Glutamatergic neuron (in vitro differentiated cells): ENCODE measurements at regions not wholly inside any gene's neighbourhood (a gene's known extent, or its start where the extent isn't known, plus 50 kb on each side); places are given as distances from the start of the nearest gene placed in this dataset.

ENCODE experiments used
- DNase-seq: peaks from one replicate; pipeline ENCODE4 v3.0.0; 2022
- H3K27ac Mint-ChIP-seq: one replicate; pipeline ENCODE4 v1.8.0; 2020; ENCODE audit warnings: mild to moderate bottlenecking, mixed read lengths, inconsistent platforms; ENCODE audit not compliant: unreplicated experiment
- H3K27me3 Mint-ChIP-seq: one replicate; pipeline ENCODE4 v1.8.0; 2020; ENCODE audit warnings: mild to moderate bottlenecking, moderate library complexity, mixed read lengths, inconsistent platforms; ENCODE audit not compliant: unreplicated experiment
- H3K36me3 Mint-ChIP-seq: one replicate; pipeline ENCODE4 v1.8.0; 2020; ENCODE audit warnings: mild to moderate bottlenecking, mixed read lengths, inconsistent platforms; ENCODE audit not compliant: unreplicated experiment
- H3K4me1 Mint-ChIP-seq: one replicate; pipeline ENCODE4 v1.8.0; 2020; ENCODE audit warnings: mild to moderate bottlenecking, low read depth, mixed read lengths, inconsistent platforms; ENCODE audit not compliant: unreplicated experiment
- H3K4me3 Mint-ChIP-seq: one replicate; pipeline ENCODE4 v1.8.0; 2020; ENCODE audit warnings: mild to moderate bottlenecking, mixed read lengths, inconsistent platforms; ENCODE audit not compliant: unreplicated experiment
- H3K9me3 Mint-ChIP-seq: one replicate; pipeline ENCODE4 v1.8.0; 2020; ENCODE audit warnings: mild to moderate bottlenecking, moderate library complexity, mixed read lengths, inconsistent platforms; ENCODE audit not compliant: unreplicated experiment
- TF ChIP-seq, protein P1 (sequence below): fragments of 200-600 bp; sonication (generic); IDR thresholded peaks from one replicate; pipeline ENCODE4 v1.5.0; 2021; ENCODE audit not compliant: partially characterized antibody, unreplicated experiment

DNA sequence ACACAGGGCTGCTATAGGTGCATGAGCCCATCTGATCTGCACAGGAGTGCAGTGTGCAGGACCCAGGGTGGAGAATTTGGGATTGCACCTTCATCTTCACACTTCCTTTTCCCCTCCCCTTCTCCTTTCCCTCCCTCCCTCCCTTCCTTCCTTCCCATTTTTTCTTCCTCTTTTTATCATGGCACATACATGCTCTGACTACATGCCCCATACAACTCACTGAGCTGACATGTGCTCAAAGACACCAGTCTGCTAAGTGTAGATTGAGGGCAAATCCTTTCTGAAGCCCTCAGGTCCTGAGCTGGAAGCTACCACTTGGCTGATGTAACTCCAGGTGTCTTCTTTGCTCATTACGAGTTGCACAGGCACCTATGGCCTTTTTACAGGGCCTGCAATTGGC lies 365.3 kb upstream of the ZNF32 start:
- no peak overlapping the region for H3K4me3 Mint-ChIP-seq
- DNase-seq: no peak
- no peak overlapping the region for H3K27ac Mint-ChIP-seq
- peaks cover 15% of the 10 kb centered on the region for H3K4me1 Mint-ChIP-seq
- H3K36me3 Mint-ChIP-seq: no peaks in the 10 kb centered on the region
- peaks cover 1% of the 10 kb centered on the region for H3K27me3 Mint-ChIP-seq
- TF ChIP-seq, protein P1, sequence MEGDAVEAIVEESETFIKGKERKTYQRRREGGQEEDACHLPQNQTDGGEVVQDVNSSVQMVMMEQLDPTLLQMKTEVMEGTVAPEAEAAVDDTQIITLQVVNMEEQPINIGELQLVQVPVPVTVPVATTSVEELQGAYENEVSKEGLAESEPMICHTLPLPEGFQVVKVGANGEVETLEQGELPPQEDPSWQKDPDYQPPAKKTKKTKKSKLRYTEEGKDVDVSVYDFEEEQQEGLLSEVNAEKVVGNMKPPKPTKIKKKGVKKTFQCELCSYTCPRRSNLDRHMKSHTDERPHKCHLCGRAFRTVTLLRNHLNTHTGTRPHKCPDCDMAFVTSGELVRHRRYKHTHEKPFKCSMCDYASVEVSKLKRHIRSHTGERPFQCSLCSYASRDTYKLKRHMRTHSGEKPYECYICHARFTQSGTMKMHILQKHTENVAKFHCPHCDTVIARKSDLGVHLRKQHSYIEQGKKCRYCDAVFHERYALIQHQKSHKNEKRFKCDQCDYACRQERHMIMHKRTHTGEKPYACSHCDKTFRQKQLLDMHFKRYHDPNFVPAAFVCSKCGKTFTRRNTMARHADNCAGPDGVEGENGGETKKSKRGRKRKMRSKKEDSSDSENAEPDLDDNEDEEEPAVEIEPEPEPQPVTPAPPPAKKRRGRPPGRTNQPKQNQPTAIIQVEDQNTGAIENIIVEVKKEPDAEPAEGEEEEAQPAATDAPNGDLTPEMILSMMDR: no peak
- peaks cover 3% of the 10 kb centered on the region for H3K9me3 Mint-ChIP-seq

DNA sequence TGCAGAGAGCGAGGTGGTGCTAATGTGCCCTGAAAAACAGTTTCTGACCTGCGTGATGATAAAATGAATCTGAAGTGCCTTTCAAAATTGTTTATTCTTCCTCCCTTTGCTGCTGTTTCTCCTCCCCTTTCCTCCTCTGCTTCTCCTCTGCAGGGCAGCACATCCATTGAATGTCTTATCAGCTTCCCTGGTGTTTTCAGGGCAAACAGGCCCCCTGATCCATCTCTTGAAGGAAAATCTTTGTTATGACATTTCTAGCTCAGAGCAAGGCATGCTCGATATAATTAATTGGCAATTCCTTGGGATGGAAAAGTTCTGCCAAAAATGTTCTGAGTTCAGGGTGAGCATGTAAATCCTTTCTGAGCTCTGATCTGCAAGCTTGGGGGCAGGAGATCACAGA lies 364.2 kb upstream of the ZNF32 start:
- H3K27me3 Mint-ChIP-seq: peaks cover 1% of the 10 kb centered on the region
- no peak overlapping the region for H3K27ac Mint-ChIP-seq
- no peaks in the 10 kb centered on the region for H3K36me3 Mint-ChIP-seq
- TF ChIP-seq, protein P1: no peak
- H3K4me3 Mint-ChIP-seq: no peak overlapping the region
- H3K4me1 Mint-ChIP-seq: peaks cover 20% of the 10 kb centered on the region
- no peak for DNase-seq
- peaks cover 3% of the 10 kb centered on the region for H3K9me3 Mint-ChIP-seq

DNA sequence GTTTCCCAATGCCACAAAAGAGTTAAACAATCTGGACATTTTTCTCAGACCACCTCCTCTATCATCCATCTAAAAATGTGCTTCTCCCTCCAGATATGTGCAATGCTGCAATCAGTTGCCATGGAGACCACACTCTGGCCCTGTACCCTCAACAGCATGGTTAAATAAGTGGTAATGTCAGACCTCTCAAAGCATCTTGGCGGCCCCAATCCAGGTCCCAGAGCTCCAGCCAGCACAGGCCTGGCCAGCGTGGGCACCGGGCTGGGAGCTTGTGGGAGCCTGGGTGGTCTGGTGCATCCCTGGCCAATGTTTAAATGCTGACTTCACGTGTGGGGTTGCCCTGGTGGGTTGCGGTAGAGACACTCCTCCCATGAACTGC lies 362.9 kb upstream of the ZNF32 start:
- Mint-ChIP-seq H3K4me3 (no peak overlapping the region), H3K27me3 (peaks cover 1% of the 10 kb centered on the region), H3K4me1 (peaks cover 20% of the 10 kb centered on the region), H3K36me3 (peaks cover 5% of the 10 kb centered on the region), H3K9me3 (peaks cover 3% of the 10 kb centered on the region), H3K27ac (no peak overlapping the region)
- DNase-seq: no peak
- TF ChIP-seq, protein P1: no peak

DNA sequence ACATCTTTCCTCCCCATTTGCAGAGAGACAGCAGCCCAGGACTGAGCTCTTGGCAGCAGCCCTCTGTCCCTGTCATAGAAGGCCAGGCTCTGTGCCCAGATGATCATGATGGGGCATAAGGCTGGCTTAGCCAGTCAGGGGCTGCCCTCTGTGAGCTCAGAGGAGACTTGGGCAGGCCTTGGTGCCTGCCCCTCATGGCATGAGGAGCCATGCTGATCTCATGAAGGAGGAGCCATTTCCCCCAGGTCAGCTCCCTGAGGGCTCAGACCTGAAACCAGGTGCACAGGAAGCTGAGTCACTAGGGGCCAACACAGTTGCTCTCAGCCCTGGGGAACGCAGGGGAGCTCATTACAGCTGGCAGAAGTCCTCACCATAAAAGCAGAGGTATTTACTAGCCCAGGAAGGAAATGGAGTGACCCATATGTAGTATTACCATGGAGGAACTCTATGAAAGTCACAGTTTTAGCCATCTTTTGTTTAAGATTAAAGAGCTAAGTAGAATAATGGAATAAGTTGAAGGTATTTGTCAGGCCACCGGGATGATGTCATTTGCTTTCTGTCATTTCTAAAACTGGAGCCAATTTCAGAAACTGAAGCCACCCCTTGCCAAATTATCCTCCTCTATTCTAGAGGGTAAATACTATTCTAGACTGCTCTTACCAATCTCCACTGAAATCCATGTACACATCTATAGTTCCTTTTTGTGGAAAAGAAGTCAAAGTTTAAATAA lies 362.4 kb upstream of the ZNF32 start:
- peaks cover 3% of the 10 kb centered on the region for H3K9me3 Mint-ChIP-seq
- H3K4me3 Mint-ChIP-seq: no peak overlapping the region

More for the DNA sequence above, 362.4 kb upstream of the ZNF32 start:
- no peak overlapping the region for H3K27ac Mint-ChIP-seq
- H3K27me3 Mint-ChIP-seq: peaks cover 1% of the 10 kb centered on the region
- H3K4me1 Mint-ChIP-seq: peaks cover 20% of the 10 kb centered on the region
- TF ChIP-seq, protein P1: no peak
- H3K36me3 Mint-ChIP-seq: peaks cover 7% of the 10 kb centered on the region
- DNase-seq: no peak
